HG02981 (cell line): ENCODE measurements at regions not wholly inside any gene's neighbourhood (a gene's known extent, or its start where the extent isn't known, plus 50 kb on each side); places are given as distances from the start of the nearest gene placed in this dataset.
"Not testable (repeated sequence)": the region's sequence is repeated elsewhere in the genome, so short reads cannot be mapped to it uniquely, and the experiment has no call there.

ENCODE experiments used
- ATAC-seq: cut with Tn5 transposase; IDR thresholded peaks from one replicate; pipeline ENCODE4 v1.9.1; 2021; ENCODE audit warnings: mild to moderate bottlenecking, moderate library complexity; ENCODE audit not compliant: unreplicated experiment

GRCh38 chr12:131333621-131334440, 377.1 kb upstream of the SFSWAP start:
- no peak for ATAC-seq

DNA sequence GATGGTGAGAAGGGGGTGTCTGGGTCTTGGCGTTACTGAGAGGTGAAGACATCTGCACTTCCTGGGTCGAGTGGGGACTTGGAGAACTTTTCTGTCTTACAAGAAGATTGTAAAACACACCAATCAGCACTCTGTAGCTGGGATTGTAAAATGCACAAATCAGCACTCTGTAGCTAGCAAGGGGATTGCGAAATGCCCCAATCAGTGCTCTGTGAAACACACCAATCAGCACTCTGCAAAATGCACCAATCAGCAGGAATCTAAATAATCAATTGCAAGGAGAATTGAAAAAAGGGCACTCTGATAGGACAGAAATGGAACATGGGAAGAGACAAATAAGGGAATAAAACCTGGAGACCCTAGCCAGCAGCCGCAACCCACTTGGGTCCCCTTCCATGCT, 376.1 kb upstream of the SFSWAP start:
- ATAC-seq, result no peak

DNA sequence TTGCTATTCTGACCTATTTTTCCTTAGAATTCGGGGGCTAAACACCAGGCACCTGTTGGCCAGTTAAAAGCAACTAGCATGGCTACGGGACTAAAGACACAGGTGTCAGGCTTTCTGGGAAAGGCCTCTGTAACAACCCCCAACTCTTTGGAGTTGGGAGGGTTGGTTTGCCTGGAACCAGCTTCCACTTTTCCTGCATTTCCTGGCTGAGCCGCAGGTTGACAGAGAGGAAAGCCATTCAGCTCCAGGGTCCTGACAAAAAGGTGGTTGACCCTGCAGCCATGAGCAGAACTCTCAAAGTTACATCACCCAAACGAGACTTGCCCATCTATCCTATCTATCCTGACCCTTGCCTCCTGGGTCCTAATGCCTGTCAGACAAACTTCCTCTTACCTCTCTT, 375.4 kb upstream of the SFSWAP start:
- ATAC-seq, result no peak

DNA sequence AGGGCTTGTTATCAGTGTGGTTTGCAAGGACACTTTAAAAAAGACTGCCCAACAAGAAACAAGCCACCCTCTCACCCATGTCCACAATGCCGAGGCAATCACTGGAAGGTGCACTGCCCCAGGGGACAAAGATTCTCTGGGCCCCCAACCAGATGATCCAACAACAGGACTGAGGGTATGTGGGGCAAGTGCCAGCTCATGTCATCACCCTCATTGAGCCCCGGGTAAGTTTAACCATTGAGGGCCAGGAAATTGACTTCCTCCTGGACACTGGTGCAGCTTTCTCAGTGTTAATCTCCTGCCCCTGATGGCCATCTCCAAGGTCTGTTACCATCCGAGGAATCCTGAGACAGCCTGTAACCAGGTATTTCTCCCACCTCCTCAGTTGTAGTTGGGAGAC, 373.0 kb upstream of the SFSWAP start:
- not testable (repeated sequence) for ATAC-seq

DNA sequence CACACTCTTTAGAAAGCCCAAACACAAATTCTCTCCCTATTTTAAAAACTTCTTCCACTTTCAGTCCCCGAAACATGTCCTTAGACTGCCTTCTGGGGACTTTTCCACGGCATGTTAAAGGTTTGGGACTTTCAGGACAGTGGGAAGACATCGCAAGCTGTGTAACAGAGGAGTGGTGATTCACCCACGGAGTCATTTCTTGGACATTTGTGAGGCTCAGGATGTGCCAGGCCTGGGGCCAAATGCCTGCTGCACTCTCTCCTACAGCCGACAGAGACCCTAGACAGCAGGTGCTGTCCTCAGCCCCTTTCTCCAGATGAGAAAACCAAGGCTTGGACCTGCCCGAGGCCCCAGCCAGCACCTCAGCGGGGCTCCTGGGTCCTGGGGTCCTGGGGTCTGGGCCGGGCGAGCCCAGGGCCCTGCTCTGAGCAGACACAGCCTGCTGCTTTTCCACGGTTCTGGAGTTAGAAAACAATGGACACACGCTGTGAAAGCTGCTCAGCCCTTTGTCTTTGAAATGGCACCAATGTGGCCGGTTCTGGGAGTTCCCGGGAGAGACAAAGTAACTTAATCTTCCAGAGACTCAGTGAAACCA, 370.2 kb upstream of the SFSWAP start:
- no peak for ATAC-seq

- not testable (repeated sequence) for ATAC-seq
These were observed 369.3 kb upstream of the SFSWAP start for GRCh38 chr12:131341608-131342007.

DNA sequence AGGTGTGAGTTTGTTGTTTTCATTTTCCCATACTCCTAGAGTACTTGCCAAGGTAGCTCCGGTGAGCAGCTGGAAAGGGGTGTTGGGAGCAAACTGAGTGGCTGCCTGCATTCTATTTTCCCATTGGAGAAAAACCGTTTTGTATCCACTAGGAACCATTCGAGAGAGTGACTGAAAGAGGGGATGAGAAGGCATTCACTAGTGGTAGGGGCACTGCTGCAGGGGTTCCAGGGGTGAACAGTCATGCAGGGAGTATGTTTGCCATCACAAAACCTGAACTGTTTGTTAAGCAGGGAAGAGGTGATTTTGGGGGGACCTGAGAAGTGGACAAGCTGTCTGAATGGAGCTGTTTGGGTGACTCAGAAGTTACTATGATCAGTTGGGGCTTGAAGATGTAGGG, 367.5 kb upstream of the SFSWAP start:
- not testable (repeated sequence) for ATAC-seq

- ATAC-seq, result not testable (repeated sequence)
These were observed 366.0 kb upstream of the SFSWAP start for GRCh38 chr12:131344715-131345520.

DNA sequence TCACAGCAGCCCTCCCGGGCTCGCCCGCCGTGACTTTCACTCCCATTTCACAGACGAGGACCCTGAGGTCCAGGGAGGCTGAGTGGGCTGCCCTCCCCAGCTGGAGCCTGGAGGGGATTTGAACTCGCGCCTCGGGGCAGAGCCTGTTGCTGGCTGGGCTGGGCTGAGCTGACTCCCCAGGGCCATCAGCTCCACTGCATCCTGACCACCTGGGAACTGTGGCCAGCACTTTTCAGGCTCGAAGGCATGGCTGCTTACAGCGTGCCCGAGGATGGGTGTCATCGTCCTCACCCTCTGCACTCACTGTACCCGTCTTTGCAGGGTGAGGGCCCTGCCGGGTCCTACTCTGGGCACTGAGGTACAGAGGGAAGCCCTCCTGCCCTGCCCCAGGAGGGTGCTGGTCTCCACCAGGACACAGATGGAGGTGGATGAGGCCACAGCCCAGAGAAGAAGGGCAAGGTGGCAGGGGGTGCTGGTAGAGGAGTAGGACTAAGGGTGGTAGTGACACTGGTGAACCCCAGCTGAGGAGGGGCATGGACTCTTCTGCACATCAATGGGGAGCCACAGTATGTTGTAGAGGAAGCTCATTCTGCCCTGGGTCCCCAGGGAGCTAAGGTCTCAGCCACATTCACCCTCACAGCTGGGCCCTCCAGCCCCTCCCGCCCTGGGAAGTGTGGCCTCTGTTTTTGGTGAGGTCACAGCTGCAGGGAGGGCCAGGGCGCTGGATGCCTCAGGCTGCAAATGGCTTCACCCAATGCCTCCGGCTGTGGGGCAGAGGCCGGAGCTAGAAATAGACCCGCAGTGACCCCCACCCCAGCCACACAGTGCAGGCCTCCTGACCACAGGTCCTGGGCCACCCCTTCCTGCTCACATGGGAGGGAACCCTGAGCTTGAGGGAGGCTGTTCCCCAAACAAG, 365.1 kb upstream of the SFSWAP start:
- ATAC-seq, result no peak

- ATAC-seq, result no peak
These were observed 364.1 kb upstream of the SFSWAP start for GRCh38 chr12:131346555-131347344.

DNA sequence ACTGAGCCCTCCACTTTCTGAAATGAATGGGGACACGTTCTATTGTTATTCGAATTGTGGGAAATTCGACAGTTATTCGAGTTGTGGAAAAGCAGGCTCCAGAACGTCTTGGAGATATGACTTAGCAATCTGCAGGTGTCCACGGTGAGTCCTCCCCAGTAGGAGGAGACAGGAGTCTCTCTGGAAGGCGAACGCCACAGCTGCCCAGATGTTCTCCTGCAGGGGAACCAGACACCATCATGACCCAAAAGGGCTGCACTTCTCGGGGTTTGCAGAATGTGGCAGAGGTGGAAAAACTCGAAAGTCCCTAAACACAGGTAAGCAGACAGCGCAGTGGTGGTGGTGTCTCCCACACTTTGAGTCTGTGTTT, 363.6 kb upstream of the SFSWAP start:
- no peak for ATAC-seq

DNA sequence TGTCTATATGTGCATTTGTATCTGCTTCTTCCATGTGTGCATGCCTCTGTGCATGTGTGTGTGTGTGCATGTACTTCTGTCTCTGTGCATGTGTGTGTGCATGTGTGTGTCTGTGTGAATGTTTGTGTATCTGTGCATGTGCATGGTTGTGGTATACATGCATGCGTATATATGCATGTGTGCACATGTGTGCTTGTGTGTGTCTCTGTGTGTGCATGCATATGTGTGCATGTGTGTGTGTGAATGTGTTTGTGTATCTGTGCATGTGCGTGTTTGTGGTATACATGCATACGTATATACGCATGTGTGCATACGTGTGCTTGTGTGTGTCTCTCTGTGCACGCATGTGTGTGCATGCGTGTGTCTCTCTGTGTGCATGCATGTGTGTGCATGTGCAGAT, 363.2 kb upstream of the SFSWAP start:
- no peak for ATAC-seq

DNA sequence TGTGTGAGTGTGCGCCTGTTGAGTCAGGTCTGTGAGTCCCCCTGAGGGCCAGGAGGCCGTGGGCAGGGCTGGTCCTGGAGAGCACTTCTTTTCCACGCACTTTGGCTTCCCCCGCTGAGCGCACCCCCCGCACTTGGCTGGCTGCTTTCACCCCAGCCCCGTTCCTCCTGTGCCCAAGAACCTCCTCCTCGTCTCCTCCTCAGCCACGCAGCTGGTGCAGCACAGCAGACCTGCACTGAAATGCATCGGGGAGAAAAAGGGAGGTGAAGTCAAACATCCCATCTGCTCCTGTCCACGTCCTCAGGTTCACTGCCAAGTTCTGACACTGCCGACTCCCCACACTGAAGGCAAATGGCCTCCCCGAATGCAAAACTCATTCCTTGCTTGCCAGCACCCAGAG, 362.7 kb upstream of the SFSWAP start:
- ATAC-seq, result no peak

GRCh38 chr12:131348646-131349045, 362.2 kb upstream of the SFSWAP start:
- no peak for ATAC-seq

DNA sequence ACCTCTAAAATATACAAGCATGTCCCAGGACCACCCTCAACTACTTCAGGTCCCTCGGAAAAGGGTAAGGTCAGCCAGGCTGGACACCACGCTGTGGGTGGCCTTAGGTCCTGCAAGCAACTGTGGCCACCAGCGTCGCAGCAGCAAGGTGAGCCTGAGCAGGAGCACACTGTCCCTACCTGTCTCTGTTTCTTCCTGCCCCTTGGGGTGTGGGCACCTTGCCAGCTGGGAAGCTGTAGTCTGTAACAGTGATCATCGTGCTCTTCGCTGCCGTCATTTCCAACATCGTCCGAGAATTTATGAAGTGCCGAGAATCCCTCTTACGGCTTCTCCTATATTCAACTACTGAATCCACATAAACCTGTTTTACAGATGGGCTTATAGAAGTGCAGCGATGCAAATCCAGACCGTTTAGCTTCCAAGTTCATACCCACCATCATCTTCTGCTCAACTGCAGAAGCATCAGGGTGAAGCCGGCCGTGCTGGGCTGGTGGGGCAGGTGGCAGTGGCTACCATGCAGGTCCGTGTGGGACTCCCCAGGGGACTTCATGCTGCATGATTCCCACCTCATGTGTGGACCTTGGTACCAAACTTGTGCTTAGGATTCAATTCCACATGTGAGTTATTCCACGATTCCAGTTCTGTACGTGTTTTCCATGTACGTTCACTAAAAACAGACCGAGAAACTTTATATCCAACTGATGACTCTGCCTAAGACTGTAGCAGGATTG, 361.3 kb upstream of the SFSWAP start:
- no peak for ATAC-seq

GRCh38 chr12:131350943-131351318, 360.0 kb upstream of the SFSWAP start:
- no peak for ATAC-seq

DNA sequence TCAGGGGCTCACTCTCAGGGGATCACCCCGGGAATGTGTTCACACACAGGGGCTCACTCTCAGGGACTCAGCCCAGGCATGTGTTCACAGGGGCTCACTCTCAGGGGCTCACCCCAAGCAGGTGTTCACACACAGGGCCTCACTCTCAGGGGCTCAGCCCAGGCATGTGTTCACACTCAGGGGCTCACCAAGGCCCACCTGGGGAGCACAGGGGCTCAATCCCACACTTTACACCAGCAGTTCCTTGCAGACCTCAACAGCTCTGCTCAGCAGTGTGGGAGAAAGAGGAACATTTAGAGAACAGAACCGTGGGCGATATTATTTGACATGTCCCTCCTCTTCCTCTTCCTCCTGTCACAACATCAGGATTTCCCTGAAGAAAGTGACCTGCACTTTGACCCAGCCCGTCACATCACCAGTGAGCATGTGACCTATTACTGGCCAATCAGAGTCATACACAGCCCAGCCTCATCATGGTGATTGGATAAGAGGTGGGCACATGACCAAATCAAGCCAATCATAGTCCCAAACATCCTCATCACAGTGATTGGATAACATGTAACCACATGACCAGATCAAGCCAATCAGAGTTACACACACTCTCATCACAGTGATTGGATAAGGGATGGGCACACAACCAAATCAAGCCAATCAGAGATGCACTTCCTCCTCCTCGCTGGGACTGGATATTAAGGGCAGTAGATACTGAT, 359.4 kb upstream of the SFSWAP start:
- no peak for ATAC-seq

DNA sequence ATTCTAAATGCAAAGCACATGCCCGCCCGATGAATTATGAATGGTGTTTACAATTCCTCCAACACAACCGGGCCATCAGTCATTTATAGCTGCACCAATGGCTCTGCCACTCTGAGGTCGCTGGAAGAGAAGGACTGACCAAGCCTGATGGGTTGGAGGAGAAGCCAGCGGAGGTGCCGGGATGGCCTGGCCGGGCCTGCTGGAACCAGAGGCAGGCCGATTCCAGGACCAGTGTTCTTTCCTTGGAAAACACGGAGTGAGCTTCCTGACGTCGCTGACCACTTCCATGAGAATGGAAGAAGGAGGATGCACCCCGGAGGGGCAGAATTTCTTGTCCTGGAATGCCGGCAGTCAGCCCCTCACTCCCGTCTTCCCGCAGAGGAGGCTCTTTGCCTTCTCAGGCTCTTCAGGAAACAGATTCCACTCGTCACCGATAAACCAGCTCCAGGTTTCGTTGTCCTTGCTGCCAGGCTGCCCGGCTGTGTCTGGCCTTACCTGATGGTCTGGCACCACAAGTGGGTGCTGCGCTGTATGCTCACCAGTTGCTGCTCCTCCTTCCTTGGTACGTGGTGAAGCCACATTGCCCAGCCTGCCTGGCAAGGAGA, 358.5 kb upstream of the SFSWAP start:
- ATAC-seq, result no peak
